HepG2 (cell line): ENCODE measurements at regions not wholly inside any gene's neighbourhood (a gene's known extent, or its start where the extent isn't known, plus 50 kb on each side); places are given as distances from the start of the nearest gene placed in this dataset.

Source experiments
- CEBPB ChIP-seq: IDR thresholded peaks from 2 replicates; pipeline ENCODE4 v1.6.1; 2011; ENCODE audit warnings: low read depth, low read length, improper control_type of control experiment, borderline replicate concordance
- MAFF ChIP-seq: IDR thresholded peaks from 2 replicates; pipeline ENCODE4 v1.6.1; 2011; ENCODE audit warnings: low read depth, low read length, improper control_type of control experiment
- MTA1 ChIP-seq: sonication (generic); formaldehyde crosslinking; IDR thresholded peaks from 2 replicates; pipeline ENCODE4 v1.4.0; 2020; ENCODE audit warnings: missing genetic modification reagents, mild to moderate bottlenecking, borderline replicate concordance
- PBX3 ChIP-seq: sonication (generic); formaldehyde crosslinking; IDR thresholded peaks from 2 replicates; pipeline ENCODE4 v1.8.1; 2023; ENCODE audit warnings: missing genetic modification reagents, inconsistent platforms, borderline replicate concordance
- RARA ChIP-seq: IDR thresholded peaks from 2 replicates; pipeline ENCODE4 v1.6.1; 2016; ENCODE audit warnings: missing genetic modification reagents, missing compliant biosample characterization
- REXO4 ChIP-seq: sonication (generic); formaldehyde crosslinking; IDR thresholded peaks from 2 replicates; pipeline ENCODE4 v1.8.0; 2022; ENCODE audit warnings: missing genetic modification reagents, mild to moderate bottlenecking, borderline replicate concordance
- ZNF775 ChIP-seq: sonication (generic); formaldehyde crosslinking; IDR thresholded peaks from 2 replicates; pipeline ENCODE4 v1.4.0; 2020; ENCODE audit warnings: missing genetic modification reagents, mild to moderate bottlenecking, moderate library complexity, borderline replicate concordance

GRCh38 chr3:41064526-41064925 is 134.8 kb upstream of the CTNNB1 start:
- no peak for TF ChIP-seq REXO4
- no peak for TF ChIP-seq RARA (CRISPR knock-in tag)
- TF ChIP-seq CEBPB, result no peak
- no peak for TF ChIP-seq ZNF775
- TF ChIP-seq MAFF, result no peak
- no peak for TF ChIP-seq PBX3 (CRISPR knock-in tag)
- no peak for TF ChIP-seq MTA1 (CRISPR knock-in tag)
